ENCODE measurements at regions not wholly inside any gene's neighbourhood (a gene's known extent, or its start where the extent isn't known, plus 50 kb on each side); places are given as distances from the start of the nearest gene placed in this dataset.
"Not testable (repeated sequence)": the region's sequence is repeated elsewhere in the genome, so short reads cannot be mapped to it uniquely, and the experiment has no call there.

DNA sequence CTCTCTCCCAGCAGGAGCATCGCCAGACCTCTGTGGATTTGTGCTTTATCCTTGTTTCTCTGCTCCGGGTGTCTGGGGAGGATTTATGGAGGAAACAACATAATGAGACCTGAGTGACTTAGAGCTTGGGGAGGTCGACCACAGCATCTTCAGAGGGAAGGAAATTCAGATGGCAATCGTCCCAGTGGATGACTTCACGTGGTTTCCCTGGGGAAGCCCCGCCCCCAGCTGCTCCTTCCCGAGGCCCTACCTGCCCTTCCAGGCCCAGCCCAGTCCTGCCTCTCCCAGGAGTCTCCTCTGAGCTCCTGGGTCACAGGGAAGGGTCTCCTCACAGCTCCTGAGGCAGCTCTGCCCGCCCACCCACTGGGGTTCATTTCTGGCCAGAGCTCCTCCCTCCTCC, 430.3 kb upstream of the SULF2 start:
- DNase-seq = no peak

DNA sequence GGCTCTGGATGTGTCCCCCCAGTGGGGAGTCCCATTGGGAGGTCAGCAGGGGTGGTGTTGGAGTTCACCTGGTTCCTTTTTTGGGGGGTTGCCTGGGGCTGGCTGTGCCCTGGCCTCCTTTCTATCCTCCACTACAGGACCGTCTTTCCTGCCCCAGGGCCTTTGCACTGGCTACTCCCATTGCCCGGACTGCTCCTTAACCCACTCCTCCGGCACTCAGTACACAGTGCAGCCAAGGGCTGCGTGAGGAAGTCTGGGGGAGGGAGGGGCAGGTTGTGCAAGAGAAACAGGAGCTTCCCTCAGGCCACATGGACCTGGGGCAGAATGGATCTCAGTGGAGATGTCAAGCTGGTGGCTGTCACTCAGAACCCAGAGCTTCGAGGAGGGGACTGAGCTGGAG, 429.3 kb upstream of the SULF2 start:
- DNase-seq = no peak

DNA sequence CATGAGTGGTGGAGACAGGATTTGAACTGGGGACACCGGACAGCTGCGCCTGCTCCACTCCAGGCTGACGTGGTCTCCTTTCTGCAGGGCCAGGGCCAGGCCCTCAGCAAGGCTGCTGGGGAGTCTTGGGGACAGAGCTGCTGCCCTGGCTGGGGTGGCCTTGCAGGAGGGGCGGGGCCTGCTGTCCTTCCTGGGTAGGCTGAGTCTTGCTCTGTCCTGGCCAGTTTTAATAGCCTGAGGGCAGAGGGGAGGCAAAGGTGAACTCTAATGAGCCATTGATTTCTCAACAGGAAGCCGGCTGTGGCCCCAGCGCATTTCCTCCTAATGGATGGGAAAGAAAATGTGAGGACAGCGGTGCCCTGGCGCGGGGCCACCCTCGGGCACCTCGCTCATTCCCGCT, 428.4 kb upstream of the SULF2 start:
- not testable (repeated sequence) for DNase-seq

DNA sequence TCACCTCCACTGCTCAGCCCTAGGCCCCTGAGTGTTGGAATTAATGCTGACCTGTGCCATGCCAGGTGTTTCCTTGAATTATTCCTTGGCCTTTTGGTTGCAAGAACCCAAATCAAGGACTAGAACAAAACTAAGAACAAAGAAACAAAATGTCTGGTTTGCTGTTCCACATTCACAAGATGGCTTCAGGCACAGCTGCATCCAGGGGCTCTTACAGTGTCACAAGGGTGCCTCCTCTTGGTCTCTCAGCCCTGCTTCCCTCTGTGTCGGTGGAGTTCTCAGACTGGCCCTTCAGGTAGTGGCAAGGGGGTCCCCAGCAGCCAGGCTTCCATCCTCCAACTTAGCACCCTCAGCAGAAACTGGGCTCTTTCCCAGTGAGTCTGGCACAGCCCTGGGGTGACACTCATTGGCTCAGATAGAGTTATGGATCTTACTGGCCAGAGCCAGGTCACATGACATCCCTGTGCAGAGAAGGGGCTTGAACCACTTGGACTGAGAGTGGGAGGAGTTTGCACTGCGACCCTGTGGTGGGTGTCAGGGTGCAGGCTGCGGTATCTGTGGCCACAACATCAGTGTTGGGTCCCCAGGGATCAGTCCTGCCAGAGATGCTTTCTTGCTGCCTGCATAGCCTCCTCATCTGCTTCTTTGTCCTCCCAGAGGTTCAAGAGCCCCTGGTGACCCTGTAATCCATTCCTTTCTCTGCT, 427.7 kb upstream of the SULF2 start:
- DNase-seq = no peak

DNA sequence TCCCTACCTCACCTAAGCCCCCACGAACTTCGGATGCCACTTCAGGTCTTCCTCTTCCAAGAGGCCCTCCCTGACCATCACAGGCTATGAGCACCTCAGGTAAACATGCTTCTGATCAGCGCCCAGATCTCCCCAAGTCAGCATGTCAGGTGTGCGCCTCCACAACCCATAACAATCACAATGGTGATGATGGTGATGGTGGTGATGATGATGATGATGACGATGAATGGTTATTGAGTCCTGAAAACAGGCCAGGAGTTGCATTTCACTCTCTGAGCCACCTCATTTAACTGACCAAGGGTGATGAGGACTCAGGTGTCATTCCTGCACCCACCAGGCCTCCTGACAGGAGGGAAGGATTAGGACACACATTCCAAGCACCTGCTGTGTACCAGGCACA, 426.6 kb upstream of the SULF2 start:
- DNase-seq = no peak

DNA sequence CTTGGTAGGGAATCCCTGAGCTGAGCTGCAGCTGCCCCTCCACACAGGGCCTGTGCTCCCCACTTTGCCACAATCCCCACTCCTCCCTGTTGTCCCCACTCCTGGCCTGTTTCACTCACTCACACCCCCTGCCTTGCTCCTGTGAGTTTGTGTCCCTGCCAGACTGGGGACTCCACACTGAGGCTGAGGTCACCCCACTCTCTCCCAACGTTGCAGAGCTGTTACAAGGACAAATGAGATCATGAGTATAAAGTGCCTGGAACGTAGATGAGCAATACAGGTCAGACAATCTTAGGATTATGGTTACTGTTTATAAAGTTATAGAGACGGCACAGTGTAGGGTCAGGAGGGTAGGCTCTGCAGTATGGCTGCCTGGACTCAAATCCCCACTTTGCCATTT, 426.0 kb upstream of the SULF2 start:
- DNase-seq = no peak

DNA sequence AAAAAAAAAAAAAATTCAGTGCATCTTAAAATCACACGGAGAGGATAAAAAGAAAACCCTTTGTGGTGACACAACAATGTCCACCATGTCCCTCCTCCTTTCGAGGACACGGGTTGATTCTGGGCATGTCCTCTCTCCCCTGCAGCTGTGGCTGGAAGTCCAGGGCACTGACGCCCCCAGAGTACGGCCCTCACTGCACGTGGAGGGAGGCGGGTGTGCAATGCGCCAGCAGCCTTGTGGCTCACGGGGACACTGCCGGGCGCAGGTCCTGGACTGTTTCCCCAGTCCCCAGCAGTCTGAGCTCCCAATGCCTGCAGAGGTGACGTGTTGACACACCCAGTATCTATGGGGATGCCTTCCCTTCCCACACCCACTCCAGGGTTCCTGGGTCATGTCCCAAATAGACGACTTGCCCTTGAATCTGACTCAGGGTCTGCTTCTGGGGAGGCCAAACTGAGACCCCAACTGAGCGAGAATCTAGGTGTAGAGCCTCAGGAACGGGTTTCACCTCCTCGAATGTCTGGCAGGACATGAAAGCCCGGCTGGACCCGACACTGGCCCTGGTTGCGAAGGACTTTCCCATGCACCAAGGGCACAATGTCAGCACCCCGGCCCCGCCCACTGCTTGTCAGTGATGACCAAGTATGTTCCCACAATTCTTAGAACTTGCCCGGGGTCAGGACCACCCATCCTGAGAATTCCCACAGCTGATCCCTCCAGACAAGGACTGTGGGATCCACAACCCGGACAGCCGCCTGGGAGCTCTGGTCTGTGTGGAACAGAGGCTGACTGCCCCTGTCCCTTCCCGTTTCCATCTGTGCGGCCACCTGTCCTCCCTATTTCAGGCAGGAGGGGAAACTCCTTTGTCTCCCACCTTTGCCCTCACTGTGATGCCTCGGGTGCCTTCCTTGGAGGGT, 425.1 kb upstream of the SULF2 start:
- no peak for DNase-seq

DNA sequence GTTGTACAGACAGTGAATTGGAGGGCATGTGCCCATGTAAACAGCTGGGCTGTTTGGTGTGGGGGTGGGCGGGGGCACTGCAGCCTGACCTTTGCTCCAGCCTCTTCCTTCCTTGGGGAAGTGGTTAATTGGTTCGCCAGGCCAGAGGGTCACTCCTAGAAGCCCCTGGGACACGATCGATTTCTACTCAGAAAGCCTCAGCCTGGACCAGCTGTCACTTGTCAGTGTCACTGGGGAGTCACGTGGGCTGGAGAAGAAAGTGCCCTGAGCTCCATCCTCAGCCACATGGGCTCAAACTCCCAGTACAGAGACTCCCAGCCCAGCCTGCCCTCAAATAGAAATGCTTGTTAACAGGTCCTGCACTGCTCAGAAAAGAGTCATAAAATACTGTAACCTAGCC, 423.8 kb upstream of the SULF2 start:
- DNase-seq = no peak

DNA sequence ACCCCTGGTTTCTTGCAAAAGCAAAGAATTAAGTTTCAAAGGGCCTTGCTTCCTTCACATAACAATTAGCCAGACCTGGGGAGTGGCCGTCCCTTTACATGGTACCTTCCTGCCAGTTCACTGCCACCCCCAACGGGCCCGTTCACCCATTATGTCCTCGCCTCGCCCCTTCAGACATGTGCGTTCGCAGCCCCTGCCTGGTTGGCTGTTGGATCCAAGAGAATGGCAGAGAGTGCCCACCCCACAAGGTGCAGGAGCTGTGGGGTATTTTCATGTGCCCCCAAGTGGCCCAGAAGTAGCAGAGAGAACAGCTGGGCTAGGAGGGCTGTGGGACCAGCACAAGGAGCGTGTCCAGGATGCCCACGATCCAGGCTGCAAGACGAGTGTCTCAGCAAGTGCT, 422.9 kb upstream of the SULF2 start:
- DNase-seq = no peak

DNA sequence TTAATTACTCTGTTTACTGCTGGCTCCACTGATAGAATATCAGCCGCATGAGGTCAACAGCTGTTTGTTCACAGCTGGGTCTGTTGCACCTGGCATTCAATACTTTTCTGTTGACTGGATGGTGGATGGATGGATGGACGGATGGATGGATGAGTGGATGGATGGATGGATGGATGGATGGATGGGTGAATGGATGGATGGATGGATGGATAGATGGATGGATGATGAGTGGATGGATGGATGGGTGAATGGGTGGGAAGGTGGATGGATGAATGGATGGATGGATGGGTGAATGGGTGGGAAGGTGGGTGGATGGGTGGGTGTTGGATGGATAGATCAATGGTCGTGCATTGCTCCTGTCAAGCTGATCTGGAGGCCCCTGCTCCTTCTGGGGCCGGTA, 422.2 kb upstream of the SULF2 start:
- DNase-seq = no peak

DNA sequence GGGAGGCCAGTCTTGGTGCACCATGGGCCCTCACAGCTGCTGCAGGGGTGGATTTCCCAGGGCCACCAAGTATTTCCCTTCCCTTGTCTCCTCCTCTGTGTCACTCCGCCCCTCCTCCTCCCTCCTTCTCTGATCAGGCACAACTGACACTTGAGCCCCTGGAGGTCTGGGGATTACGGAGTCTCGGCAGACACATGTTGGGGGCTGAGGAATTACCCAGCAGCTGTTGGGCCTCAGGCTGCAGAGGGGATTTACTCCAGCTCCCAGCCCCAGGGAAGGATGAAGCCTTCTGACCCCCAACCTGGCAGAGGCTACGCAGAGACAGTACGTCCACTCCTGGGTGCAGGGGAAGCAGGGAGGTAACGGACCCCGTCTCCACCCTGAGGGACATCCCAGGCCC, 420.5 kb upstream of the SULF2 start:
- no peak for DNase-seq

DNA sequence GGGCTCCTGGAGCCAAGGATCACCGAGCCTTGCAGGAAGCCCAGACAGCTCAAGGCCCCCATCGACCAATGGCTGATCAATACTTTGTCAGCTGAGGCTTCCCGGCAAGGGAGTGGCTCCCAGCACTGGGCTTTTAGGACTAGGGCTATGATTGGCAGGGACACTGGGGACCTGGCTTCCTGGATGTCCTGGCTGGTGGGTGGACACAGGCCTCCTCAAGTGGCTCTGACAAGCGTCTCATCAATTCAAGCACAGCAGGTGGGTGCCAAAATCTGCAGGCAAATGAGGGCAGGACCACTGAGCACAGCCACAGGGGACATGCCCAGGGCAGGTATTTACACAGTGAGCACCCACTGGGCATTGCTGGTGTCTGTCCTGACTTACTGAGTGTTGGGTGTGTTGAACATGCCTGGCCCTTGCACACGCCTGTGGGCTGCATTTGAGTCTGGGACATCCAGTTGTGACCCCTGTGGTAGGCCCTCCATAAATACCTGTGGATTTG, 420.1 kb upstream of the SULF2 start:
- no peak for DNase-seq

DNA sequence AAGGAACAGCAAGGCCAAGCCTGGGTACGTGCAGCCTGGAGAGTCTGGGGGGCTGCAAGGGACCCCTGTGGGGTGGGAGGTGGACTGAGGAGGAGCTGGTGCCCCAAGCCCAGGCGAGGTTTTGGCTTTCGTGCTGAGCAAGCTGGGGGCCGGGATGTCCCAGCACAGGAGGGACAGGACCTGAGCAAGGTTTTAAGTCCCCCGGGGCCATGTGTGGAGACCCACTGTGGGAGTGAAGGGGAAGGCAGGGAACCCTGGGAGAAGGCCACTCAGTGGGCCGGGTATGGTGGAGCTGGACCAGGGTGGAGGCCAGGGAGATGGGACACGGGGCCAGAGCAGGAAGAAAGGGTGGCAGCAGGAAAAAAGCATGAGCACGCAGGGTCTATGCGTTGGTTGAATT, 419.2 kb upstream of the SULF2 start:
- DNase-seq = no peak

DNA sequence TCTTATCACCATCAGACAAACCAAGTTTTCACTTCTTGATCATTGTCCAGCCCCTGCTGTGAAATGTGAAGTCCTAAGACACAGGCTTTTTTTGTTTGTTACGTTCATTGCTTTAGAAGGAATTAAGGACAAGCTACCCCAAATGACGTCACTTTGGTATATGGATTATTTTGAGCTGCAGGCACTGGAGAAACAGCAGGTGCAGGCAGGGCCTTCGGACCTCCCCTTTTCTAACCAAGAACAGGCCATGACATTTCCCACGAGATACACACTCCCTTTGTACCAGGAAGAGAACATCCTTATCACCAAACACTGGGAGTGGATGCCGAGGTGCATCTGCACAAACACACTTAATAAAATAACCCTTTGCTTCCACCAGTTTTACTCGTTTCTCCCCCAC, 418.0 kb upstream of the SULF2 start:
- no peak for DNase-seq

DNA sequence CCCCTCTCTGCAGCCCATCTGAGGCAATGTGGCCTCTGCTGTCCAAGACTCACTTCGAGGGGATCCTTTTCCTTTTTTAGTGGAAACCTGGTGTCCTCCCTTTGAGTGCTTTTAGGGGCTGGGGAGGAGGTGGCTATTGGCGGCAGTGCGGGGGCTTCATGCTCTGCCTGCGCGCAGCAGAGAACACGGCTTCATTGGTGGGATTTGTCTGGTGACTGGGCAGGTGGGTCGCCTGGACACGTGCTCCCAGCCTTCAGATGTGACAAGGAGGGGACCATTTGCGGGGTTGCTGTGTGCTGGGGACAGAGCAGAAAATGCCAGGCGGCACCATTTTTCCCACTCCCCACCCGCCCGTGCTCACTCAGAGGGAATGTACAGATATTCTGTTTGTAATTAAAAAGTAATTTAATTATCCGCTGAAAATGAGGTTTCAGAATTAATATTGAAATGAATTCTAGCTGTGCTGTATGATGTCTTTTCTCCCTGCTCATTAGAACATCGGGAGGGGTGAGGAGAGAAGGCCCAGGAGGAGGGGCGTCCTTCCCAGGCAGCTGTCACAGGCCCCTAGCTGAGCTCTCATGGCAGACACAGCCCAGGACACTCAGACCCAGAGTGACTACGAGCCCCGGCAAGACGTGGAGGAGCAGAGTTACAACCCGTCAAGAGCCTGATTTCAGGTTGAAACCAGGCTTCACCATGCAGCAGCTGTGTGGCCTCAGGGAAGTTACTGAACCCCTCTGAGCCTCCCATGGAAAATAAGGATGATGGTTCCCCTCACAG, 417.2 kb upstream of the SULF2 start:
- DNase-seq = no peak

DNA sequence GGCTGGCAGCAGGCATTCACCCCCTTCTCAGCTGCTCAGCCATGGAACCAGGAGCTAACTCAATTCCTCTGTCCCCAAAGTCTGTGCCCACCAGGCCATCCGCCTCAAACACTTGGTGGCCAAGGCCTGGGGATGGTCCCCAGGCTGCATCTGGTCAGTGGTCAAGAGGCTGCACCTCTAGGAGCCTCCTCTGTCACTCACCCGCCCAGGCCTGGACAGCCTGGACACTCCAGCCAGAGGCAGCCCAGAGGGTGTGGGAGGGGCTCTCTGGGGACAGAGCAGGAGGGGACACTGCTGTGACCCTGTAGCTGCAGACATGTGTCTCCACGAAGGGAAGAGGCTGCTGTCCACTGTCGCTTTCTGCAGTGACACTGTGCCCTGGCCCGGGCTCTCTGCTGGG, 416.6 kb upstream of the SULF2 start:
- DNase-seq = no peak

DNA sequence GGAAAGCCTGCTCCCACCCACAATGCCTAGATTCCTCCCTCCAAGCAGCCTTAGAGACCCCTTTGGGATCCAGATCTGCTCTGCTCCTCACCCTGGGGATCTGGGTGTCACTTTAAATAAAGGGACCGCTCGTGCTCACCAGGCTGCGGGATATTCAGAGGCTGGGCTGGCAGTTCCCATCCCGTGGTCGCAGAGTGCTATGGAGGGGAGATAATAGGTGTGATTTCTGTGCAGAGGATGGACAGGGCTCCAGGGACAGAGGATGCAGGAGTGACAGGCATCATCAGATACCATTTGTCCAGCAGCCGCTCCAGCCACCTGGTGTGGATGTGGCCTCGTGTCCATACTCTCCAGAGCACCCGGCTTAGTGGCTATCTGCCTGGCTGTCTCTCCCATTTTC, 415.9 kb upstream of the SULF2 start:
- no peak for DNase-seq

DNA sequence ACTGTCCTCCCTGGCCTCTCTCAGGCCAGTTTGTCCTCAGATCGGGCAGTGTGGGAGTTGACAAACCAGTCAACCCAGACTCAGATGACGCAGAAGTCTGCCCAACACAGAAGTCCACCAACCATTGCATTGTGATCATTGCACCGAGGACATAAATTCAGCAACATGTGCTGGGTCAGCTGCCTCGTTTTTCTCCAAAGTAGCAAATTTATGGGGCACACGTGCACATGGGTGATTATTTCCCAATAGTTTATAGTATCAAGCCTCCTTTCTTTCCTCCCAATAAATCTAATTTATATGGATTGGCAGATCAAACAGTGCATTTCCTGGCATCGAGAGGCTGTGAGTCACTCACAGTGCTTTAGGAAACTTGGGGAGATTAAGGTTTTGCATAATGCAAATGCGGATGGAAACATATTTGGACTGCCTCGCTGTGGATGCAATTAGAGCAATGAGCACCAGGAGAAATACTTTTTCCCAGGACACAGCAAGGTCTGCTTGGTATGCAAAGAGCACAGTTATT, 413.7 kb upstream of the SULF2 start:
- no peak for DNase-seq

DNA sequence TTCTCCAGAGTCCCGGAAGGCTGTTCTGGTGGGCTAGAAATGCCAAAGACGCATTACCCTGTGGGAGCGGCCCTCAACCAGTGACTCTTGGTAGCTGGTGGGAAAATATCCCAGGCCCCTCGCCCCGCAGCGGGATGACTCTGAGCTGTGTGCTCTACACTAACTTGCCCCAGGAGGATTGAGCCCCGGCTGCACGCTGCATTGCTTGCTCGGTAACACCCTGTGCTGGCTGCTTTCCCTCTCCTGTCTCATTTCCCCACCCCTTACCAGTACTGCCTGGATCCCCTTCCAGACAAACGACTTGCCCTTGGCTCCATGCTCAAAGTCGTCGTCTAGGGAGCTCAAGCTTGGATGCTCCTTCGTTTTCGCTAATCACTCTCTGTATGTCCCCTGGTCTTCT, 411.8 kb upstream of the SULF2 start:
- no peak for DNase-seq

DNA sequence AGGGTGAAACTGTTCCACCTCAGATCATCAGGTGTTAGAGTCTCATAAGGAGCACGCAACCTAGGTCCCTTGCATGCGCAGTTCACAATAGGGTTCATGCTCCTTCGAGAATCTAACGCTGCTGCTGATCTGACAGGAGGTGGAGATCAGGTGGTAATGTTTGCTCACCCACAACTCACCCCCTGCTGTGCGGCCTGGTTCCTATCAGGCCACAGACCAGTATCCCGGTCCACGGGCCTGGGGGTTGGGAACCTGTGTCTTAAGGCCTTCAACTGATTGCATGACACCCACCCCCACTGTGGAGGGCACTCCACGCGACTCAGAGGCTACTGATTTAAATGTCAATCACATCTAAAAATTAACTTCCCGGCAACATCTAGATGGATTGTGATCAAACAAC, 411.2 kb upstream of the SULF2 start:
- no peak for DNase-seq

DNA sequence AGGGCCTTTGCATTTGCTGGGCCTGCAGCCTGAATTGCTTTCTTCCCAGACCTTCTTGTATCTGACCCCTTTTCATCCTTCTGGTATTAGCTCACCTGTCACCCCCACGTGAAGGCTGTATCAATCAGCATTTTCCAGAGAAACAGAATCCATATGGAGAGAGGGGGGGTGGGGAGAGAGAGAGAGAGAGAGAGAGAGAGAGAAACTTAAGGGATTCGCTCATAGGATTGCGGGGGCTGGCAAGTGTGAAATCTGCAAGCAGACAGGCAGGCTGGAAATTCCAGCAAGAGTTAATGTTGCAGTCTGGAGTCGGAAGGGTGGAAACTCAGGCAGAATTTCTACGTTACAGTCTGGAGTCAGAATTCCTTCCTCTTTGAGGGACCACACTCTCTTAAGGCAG, 410.7 kb upstream of the SULF2 start:
- no peak for DNase-seq

DNA sequence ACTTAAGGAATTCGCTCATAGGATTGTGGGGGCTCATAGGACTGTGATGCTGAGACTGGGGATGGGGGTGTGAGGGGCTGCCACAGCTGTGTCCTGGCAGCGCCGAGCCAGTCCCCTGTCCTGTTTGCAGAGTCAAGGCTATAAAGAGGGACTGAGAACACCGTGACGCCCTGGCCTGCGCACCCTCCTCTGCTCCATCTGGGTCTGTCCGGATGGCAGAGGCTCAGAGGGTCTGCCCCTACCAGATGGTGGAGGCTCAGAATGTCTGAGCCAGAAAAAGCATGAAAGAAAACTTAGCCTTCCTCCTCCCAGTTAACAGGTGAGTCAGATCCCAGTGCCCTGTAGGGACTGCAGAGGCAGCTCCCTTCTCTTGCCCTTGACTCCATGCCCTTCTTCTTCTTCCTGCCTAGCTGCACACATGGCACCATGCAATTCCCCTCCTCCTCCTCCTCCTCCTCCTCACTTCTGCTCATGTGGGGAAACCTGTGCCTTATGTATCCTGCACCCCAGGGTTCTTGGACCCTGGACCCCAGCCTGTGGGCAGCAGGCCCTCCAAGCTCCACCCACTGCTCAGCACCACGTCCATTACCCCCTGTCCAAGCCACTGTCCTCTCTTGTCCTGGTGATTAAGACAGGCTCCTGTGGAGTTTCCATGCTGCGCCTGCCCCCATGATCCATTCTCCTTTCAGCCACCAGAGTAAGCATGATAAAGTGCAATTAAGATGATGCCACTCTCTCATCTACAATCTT, 410.0 kb upstream of the SULF2 start:
- no peak for DNase-seq

DNA sequence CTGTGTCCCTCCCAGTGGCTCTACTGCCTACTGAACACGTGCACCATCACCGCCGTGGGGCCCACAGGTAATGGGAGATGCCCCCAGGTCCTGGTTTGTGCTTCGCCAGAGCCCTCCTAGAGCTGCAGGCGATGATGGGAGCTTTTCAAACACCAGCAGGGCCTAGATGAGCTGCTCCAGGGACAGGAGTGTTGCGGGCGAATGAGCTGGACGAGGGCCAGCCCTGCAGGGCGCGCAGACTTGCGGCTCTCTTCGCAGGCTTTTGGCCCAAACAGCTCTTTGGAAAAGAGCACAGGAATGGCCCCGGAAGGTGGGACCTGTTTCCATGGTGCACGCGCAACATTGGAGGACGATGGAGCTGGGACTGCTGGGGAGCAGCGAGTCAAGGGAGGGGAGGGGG, 409.3 kb upstream of the SULF2 start:
- peak; percentile 63 for DNase-seq
